CD8-positive, alpha-beta memory T cell (primary cell): ENCODE measurements at regions not wholly inside any gene's neighbourhood (a gene's known extent, or its start where the extent isn't known, plus 50 kb on each side); places are given as distances from the start of the nearest gene placed in this dataset.
"Not testable (repeated sequence)": the region's sequence is repeated elsewhere in the genome, so short reads cannot be mapped to it uniquely, and the experiment has no call there.

Experiments
- CTCF ChIA-PET: fragments of 350-600 bp; sonication (Branson Sonifier 250); formaldehyde crosslinking; loops from one replicate; lab custom pipeline; 2021; ENCODE audit warnings: antibody characterized with exemption; lab: Charles Lee
- POLR2A ChIA-PET: fragments of 350-600 bp; sonication (Branson Sonifier 250); formaldehyde crosslinking; loops from one replicate; lab custom pipeline; 2021; ENCODE audit warnings: antibody characterized with exemption; lab: Charles Lee
- DNase-seq, 5 donors: peaks; one replicate each; pipeline versions ENCODE4 v3.0.0 to v3.0.0-alpha.2; 2020 to 2022; ENCODE audit warnings: mixed read lengths in 1 of 5
- H3K27ac ChIP-seq: one replicate; pipeline ENCODE4 v1.7.0; 2013; ENCODE audit warnings: low read depth, mild to moderate bottlenecking, low read length, moderate library complexity
- H3K27me3 ChIP-seq: 2 replicates; pipeline ENCODE4 v1.7.0; 2013; ENCODE audit warnings: low read length, mild to moderate bottlenecking; ENCODE audit not compliant: insufficient read depth, poor library complexity, severe bottlenecking
- H3K36me3 ChIP-seq: 2 replicates; pipeline ENCODE4 v1.7.0; 2013; ENCODE audit warnings: mild to moderate bottlenecking, low read length, moderate library complexity; ENCODE audit not compliant: insufficient read depth
- H3K4me1 ChIP-seq: 2 replicates; pipeline ENCODE4 v1.7.0; 2013; ENCODE audit warnings: mild to moderate bottlenecking, low read length, moderate library complexity; ENCODE audit not compliant: insufficient read depth
- H3K4me3 ChIP-seq: 2 replicates; pipeline ENCODE4 v1.7.0; 2013; ENCODE audit warnings: mild to moderate bottlenecking, low read length
- H3K9me3 ChIP-seq: 2 replicates; pipeline ENCODE4 v1.7.0; 2013; ENCODE audit warnings: mild to moderate bottlenecking, low read length
- H3K27ac Mint-ChIP-seq, 8 donors: one replicate each; pipeline ENCODE4 v1.8.0; 2020 to 2021; ENCODE audit warnings: mixed read lengths in 8 of 8, mild to moderate bottlenecking in 6 of 8, inconsistent platforms in 3 of 8, moderate library complexity in 3 of 8
- H3K27me3 Mint-ChIP-seq, 2 donors: one replicate each; pipeline ENCODE4 v1.8.0; 2020 to 2021; ENCODE audit warnings: mixed read lengths in 2 of 2, mild to moderate bottlenecking in 1 of 2, moderate library complexity in 1 of 2
- H3K36me3 Mint-ChIP-seq, 3 donors: one replicate each; pipeline ENCODE4 v1.8.0; 2020 to 2021; ENCODE audit warnings: mixed read lengths in 3 of 3, inconsistent platforms in 1 of 3, mild to moderate bottlenecking in 1 of 3
- H3K4me1 Mint-ChIP-seq, 3 donors: one replicate each; pipeline ENCODE4 v1.8.0; 2020 to 2021; ENCODE audit warnings: mixed read lengths in 3 of 3, inconsistent platforms in 1 of 3, mild to moderate bottlenecking in 1 of 3
- H3K4me3 Mint-ChIP-seq, 7 donors: one replicate each; pipeline ENCODE4 v1.8.0; 2020 to 2021; ENCODE audit warnings: mixed read lengths in 7 of 7, mild to moderate bottlenecking in 6 of 7, moderate library complexity in 4 of 7, inconsistent platforms in 2 of 7
- H3K9me3 Mint-ChIP-seq, 5 donors: one replicate each; pipeline ENCODE4 v1.8.0; 2020 to 2022; ENCODE audit warnings: mixed read lengths in 5 of 5, mild to moderate bottlenecking in 3 of 5, moderate library complexity in 2 of 5, inconsistent platforms in 1 of 5

DNA sequence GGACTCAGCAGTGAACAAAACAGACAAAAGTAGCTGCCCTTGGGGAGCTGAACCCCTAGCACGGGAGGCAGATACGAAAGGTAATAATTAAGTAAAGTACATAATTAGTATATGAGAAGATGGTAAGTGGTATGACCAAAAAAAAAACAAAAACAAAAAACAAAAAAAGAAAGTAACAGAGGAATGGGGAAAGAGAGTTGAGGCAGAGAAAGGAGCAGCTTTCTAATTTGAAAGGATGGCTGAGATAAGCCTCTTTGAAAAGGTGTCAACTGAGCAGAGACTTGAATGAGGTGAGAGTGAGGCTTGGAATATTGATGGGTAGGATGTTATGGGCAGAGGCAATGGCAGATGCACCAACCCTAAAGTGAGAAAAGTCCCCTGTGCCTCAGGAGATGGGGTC, 69.7 kb downstream of the CARTPT start:
- ChIA-PET CTCF (no interaction called here), POLR2A (no interaction called here)

DNA sequence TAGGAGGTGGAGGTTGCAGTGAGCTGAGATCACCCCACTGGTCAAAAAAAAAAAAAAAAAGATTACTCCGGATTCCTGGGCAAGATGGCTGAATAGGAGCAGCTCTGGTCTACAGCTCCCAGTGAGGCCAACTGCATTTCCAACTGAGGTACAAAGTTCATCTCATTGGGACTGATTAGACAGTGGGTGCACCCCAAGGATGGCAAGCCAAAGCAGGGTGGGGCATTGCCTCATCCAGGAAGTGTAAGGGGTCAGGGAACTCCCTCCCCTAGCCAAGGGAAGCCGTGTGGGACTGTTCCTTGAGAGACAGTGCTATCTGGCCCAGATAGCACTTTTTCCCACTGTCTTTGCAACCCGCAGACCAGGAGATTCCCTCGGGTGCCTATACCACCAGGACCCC, 70.7 kb downstream of the CARTPT start:
- H3K4me1 ChIP-seq: no peaks in the 10 kb centered on the region
- H3K36me3 Mint-ChIP-seq: peaks cover 0 to 6% (median 1%) of the 10 kb centered on the region in 3 donors
- ChIA-PET POLR2A (no interaction called here), CTCF (no interaction called here)
- H3K4me1 Mint-ChIP-seq: no peaks in the 10 kb centered on the region
- no peak for DNase-seq
- peaks cover 0 to 28% (median 22%) of the 10 kb centered on the region in 5 donors for H3K9me3 Mint-ChIP-seq
- no peak overlapping the region for H3K27ac Mint-ChIP-seq
- no peak overlapping the region for H3K27ac ChIP-seq
- peaks cover 10 to 30% of the 10 kb centered on the region in 2 donors for H3K27me3 Mint-ChIP-seq
- no peaks in the 10 kb centered on the region for H3K36me3 ChIP-seq
- H3K4me3 ChIP-seq: no peak overlapping the region
- no peaks in the 10 kb centered on the region for H3K27me3 ChIP-seq
- no peaks in the 10 kb centered on the region for H3K9me3 ChIP-seq
- H3K4me3 Mint-ChIP-seq: no peak overlapping the region

More for the DNA sequence above, 69.7 kb downstream of the CARTPT start:
- peaks cover 0 to 3% (median 0%) of the 10 kb centered on the region in 3 donors for H3K4me1 Mint-ChIP-seq
- Histone ChIP-seq H3K4me3 (no peak overlapping the region), H3K27me3 (no peaks in the 10 kb centered on the region), H3K9me3 (no peaks in the 10 kb centered on the region), H3K36me3 (no peaks in the 10 kb centered on the region), H3K4me1 (no peaks in the 10 kb centered on the region), H3K27ac (no peak overlapping the region)
- H3K4me3 Mint-ChIP-seq: no peak overlapping the region
- no peak overlapping the region for H3K27ac Mint-ChIP-seq
- DNase-seq: no peak
- peaks cover 13 to 30% of the 10 kb centered on the region in 2 donors for H3K27me3 Mint-ChIP-seq
- H3K9me3 Mint-ChIP-seq: peaks cover 0 to 25% (median 19%) of the 10 kb centered on the region in 5 donors
- peaks cover 0 to 6% (median 1%) of the 10 kb centered on the region in 3 donors for H3K36me3 Mint-ChIP-seq

DNA sequence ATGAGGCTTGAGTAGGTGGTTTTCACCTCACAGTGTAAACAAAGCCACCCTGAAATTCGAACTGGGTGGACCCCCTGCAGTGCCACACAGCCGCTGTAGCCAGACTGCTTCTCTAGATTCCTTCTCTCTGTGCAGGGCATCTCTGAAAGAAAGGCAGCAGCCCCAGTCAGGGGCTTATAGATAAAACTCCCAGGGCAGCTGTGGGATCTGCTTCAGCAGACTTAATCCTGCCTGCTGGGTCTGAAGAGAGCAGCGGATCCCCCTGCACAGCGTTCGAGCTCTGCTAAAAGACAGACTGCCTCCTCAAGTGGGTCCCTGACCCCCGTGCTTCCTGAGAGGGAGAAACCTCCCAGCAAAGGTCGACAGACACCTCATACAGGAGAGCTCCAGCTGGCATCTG, 71.4 kb downstream of the CARTPT start:
- H3K4me1 ChIP-seq: no peaks in the 10 kb centered on the region
- no peaks in the 10 kb centered on the region for H3K9me3 ChIP-seq
- no peaks in the 10 kb centered on the region for H3K36me3 ChIP-seq
- Mint-ChIP-seq H3K4me3 (no peak overlapping the region), H3K9me3 (peaks cover 0 to 33% (median 22%) of the 10 kb centered on the region in 5 donors), H3K36me3 (peaks cover 0 to 6% (median 1%) of the 10 kb centered on the region in 3 donors), H3K27ac (no peak overlapping the region), H3K4me1 (no peaks in the 10 kb centered on the region), H3K27me3 (peaks cover 10 to 30% of the 10 kb centered on the region in 2 donors)
- H3K27me3 ChIP-seq: no peaks in the 10 kb centered on the region
- ChIA-PET CTCF (no interaction called here), POLR2A (no interaction called here)
- H3K4me3 ChIP-seq: no peak overlapping the region
- no peak overlapping the region for H3K27ac ChIP-seq
- no peak for DNase-seq

DNA sequence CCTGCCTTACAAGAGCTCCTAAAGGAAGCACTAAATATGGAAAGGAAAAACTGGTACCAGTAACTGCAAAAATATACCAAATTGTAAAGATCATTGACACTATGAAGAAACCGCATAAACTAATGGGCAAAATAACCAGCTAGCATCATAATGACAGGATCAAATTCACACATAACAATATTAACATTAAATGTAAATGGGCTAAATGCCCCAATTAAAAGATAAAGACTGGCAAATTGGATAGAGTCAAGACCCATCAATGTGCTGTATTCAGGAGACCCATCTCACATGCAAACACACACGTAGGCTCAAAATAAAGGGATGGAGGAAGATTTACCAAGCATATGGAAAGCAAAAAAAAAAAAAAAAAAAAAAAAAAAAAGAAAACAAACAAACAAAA, 73.0 kb downstream of the CARTPT start:
- POLR2A ChIA-PET: not testable (repeated sequence)

DNA sequence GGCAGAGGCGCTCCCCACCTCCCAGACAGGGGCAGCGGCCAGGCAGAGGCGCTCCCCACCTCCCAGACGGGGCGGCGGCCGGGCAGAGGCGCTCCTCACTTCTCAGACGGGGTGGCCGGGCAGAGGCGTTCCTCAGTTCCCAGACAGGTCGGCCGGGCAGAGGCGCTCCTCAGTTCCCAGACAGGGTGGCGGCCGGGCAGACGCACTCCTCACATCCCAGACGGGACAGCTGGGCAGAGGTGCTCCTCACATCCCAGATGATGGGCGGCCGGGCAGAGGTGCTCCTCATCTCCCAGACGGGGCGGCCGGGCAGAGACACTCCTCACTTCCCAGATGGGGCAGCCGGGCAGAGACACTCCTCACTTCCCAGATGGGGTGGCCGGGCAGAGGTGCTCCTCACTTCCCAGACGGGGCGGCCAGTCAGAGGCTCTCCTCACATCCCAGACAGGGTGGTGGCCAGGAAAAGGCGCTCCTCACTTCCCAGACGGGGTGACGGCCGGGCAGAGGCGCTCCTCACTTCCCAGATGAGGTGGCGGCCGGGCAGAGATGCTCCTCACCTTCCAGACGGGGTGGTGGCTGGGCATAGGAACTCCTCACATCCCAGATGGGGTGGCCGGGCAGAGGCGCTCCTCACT, 75.1 kb downstream of the CARTPT start:
- Histone ChIP-seq H3K4me1 (no peaks in the 10 kb centered on the region), H3K27ac (no peak overlapping the region), H3K9me3 (no peaks in the 10 kb centered on the region), H3K4me3 (no peak overlapping the region), H3K27me3 (no peaks in the 10 kb centered on the region), H3K36me3 (no peaks in the 10 kb centered on the region)
- ChIA-PET POLR2A (no interaction called here), CTCF (no interaction called here)
- H3K27me3 Mint-ChIP-seq: peaks cover 7 to 14% of the 10 kb centered on the region in 2 donors
- no peak overlapping the region for H3K4me3 Mint-ChIP-seq
- no peak overlapping the region for H3K27ac Mint-ChIP-seq
- peaks cover 0 to 35% (median 25%) of the 10 kb centered on the region in 5 donors for H3K9me3 Mint-ChIP-seq
- peaks cover 0 to 2% (median 1%) of the 10 kb centered on the region in 3 donors for H3K36me3 Mint-ChIP-seq
- no peaks in the 10 kb centered on the region for H3K4me1 Mint-ChIP-seq
- no peak for DNase-seq

More for the DNA sequence above, 73.0 kb downstream of the CARTPT start:
- H3K27me3 ChIP-seq, H3K36me3 Mint-ChIP-seq, H3K4me1 Mint-ChIP-seq, H3K9me3 ChIP-seq, H3K27ac Mint-ChIP-seq, H3K4me3 Mint-ChIP-seq, H3K36me3 ChIP-seq, CTCF ChIA-PET, H3K4me1 ChIP-seq, DNase-seq, H3K4me3 ChIP-seq, H3K27ac ChIP-seq: not testable (repeated sequence)
- H3K9me3 Mint-ChIP-seq: peaks cover 0 to 36% (median 22%) of the 10 kb centered on the region in 5 donors
- H3K27me3 Mint-ChIP-seq: peaks cover 10 to 22% of the 10 kb centered on the region in 2 donors

DNA sequence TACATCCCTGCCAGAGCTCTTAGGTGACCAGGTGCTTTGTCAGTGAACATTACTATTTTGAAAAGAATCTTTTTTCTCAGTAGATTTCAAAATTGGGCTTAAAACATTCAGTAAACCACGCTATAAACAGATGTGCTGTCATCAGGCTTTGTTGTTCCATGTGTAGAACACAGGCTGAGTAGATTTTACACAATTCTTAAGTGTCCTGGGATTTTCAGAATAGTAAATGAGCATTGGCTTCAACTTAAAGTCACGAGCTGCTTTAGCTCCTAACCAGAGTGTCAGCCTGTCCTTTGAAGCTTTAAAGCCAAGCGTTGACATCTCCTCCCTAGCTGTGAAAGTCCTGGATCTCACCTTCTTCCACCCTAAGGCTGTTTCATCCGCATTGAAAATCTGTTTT, 83.6 kb downstream of the CARTPT start:
- H3K36me3 ChIP-seq: no peaks in the 10 kb centered on the region
- no peaks in the 10 kb centered on the region for H3K9me3 ChIP-seq
- ChIA-PET POLR2A (no interaction called here), CTCF (no interaction called here)
- no peak overlapping the region for H3K27ac Mint-ChIP-seq
- no peak overlapping the region for H3K4me3 ChIP-seq
- no peak for DNase-seq
- no peak overlapping the region for H3K27ac ChIP-seq
- peaks cover 13 to 58% of the 10 kb centered on the region in 2 donors for H3K27me3 Mint-ChIP-seq
- H3K4me1 Mint-ChIP-seq: no peaks in the 10 kb centered on the region
- no peaks in the 10 kb centered on the region for H3K36me3 Mint-ChIP-seq
- no peaks in the 10 kb centered on the region for H3K27me3 ChIP-seq
- H3K4me1 ChIP-seq: no peaks in the 10 kb centered on the region
- H3K9me3 Mint-ChIP-seq: peaks cover 0 to 11% (median 9%) of the 10 kb centered on the region in 5 donors
- H3K4me3 Mint-ChIP-seq: no peak overlapping the region

DNA sequence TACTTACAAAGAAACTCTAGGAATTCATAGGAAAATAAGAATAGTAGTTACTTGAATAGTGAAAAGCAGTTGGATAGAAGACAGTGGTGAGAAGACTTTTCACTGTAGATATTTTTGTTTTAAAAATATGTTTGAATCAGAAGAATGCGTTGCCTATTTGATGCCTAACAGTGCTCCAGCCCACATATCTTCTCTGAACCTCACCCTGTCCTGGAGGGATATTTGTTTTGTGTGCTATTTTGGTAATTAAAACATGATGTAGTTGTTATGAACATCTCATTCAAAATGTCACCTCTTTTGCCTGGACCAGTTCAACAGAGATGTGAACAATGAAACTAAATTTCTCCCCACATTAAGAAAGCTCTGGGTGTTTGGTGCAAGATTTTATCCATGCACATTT, 87.6 kb downstream of the CARTPT start:
- Histone ChIP-seq H3K27ac (no peak overlapping the region), H3K36me3 (no peaks in the 10 kb centered on the region), H3K4me1 (no peaks in the 10 kb centered on the region), H3K27me3 (no peaks in the 10 kb centered on the region), H3K4me3 (no peak overlapping the region), H3K9me3 (no peaks in the 10 kb centered on the region)
- H3K4me1 Mint-ChIP-seq: peaks cover 0 to 5% (median 0%) of the 10 kb centered on the region in 3 donors
- ChIA-PET POLR2A (no interaction called here), CTCF (no interaction called here)
- H3K9me3 Mint-ChIP-seq: no peaks in the 10 kb centered on the region
- no peak overlapping the region for H3K4me3 Mint-ChIP-seq
- peaks cover 0 to under 1% (median 0%) of the 10 kb centered on the region in 3 donors for H3K36me3 Mint-ChIP-seq
- no peak overlapping the region for H3K27ac Mint-ChIP-seq
- no peak for DNase-seq
- peaks cover 5 to 50% of the 10 kb centered on the region in 2 donors for H3K27me3 Mint-ChIP-seq

DNA sequence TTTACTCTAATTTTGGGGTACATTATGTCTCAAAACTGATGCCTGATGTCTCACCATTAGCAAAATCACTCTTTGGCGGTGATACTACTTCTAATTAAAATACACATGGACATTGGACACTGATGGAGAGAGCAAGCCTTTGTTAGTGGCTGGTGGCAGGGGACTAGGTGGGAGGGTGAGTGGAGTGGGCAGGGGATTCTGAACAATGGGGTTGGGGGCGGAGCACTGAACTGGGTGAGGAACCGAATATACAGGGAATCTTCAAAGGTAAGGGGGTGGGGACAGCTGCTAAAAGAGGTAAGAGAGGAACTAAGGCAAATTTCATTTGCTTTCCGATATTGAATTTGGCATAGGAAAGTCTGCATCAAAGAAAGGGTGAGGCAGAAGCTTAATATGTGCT, 88.8 kb downstream of the CARTPT start:
- CTCF ChIA-PET: no interaction called here
- no peaks in the 10 kb centered on the region for H3K36me3 ChIP-seq
- no peaks in the 10 kb centered on the region for H3K4me1 ChIP-seq
- Mint-ChIP-seq H3K27ac (no peak overlapping the region), H3K4me3 (no peak overlapping the region), H3K27me3 (peaks cover 5 to 57% of the 10 kb centered on the region in 2 donors), H3K36me3 (peaks cover 0 to 2% (median 0%) of the 10 kb centered on the region in 3 donors), H3K9me3 (no peaks in the 10 kb centered on the region), H3K4me1 (peaks cover 0 to 5% (median 0%) of the 10 kb centered on the region in 3 donors)
- H3K4me3 ChIP-seq: no peak overlapping the region
- no peaks in the 10 kb centered on the region for H3K27me3 ChIP-seq
- H3K9me3 ChIP-seq: no peaks in the 10 kb centered on the region
- POLR2A ChIA-PET: no interaction called here
- DNase-seq: no peak
- H3K27ac ChIP-seq: no peak overlapping the region
